Ishikawa (cell line): ENCODE measurements at regions not wholly inside any gene's neighbourhood (a gene's known extent, or its start where the extent isn't known, plus 50 kb on each side); places are given as distances from the start of the nearest gene placed in this dataset.

Source experiments
- CREB1 ChIP-seq: IDR thresholded peaks from 2 replicates; pipeline ENCODE4 v1.6.1; 2012; ENCODE audit warnings: low read depth
- EP300 ChIP-seq: IDR thresholded peaks from 2 replicates; pipeline ENCODE4 v1.6.1; 2012; ENCODE audit warnings: borderline replicate concordance
- FOXM1 ChIP-seq: IDR thresholded peaks from 2 replicates; pipeline ENCODE4 v1.6.1; 2012; ENCODE audit warnings: low read depth, borderline replicate concordance
- RAD21 ChIP-seq: IDR thresholded peaks from 2 replicates; pipeline ENCODE4 v1.6.1; 2012; ENCODE audit warnings: low read depth
- TAF1 ChIP-seq: IDR thresholded peaks from 2 replicates; pipeline ENCODE4 v1.6.1; 2012; ENCODE audit warnings: low read depth, mild to moderate bottlenecking
- TCF12 ChIP-seq: IDR thresholded peaks from 2 replicates; pipeline ENCODE4 v1.6.1; 2012; ENCODE audit warnings: low read depth
- TEAD4 ChIP-seq: IDR thresholded peaks from 2 replicates; pipeline ENCODE4 v1.6.1; 2012
- YY1 ChIP-seq: IDR thresholded peaks from 2 replicates; pipeline ENCODE4 v1.6.1; 2012; ENCODE audit warnings: low read depth
- ZBTB7A ChIP-seq: IDR thresholded peaks from 2 replicates; pipeline ENCODE4 v1.6.1; 2012; ENCODE audit warnings: low read depth
- TF ChIP-seq, protein P1 (sequence below): IDR thresholded peaks from 2 replicates; pipeline ENCODE4 v1.6.1; 2012; ENCODE audit warnings: low read depth, mild to moderate bottlenecking
- TF ChIP-seq, protein P2 (sequence below): IDR thresholded peaks from 2 replicates; pipeline ENCODE4 v1.6.1; 2012
- TF ChIP-seq, protein P3 (sequence below): IDR thresholded peaks from 2 replicates; pipeline ENCODE4 v1.6.1; 2012

- TF ChIP-seq FOXM1 = no peak
- no peak for TF ChIP-seq TEAD4
- TF ChIP-seq YY1 = no peak
- TF ChIP-seq EP300 = no peak
- no peak for TF ChIP-seq TAF1
- TF ChIP-seq, protein P1, sequence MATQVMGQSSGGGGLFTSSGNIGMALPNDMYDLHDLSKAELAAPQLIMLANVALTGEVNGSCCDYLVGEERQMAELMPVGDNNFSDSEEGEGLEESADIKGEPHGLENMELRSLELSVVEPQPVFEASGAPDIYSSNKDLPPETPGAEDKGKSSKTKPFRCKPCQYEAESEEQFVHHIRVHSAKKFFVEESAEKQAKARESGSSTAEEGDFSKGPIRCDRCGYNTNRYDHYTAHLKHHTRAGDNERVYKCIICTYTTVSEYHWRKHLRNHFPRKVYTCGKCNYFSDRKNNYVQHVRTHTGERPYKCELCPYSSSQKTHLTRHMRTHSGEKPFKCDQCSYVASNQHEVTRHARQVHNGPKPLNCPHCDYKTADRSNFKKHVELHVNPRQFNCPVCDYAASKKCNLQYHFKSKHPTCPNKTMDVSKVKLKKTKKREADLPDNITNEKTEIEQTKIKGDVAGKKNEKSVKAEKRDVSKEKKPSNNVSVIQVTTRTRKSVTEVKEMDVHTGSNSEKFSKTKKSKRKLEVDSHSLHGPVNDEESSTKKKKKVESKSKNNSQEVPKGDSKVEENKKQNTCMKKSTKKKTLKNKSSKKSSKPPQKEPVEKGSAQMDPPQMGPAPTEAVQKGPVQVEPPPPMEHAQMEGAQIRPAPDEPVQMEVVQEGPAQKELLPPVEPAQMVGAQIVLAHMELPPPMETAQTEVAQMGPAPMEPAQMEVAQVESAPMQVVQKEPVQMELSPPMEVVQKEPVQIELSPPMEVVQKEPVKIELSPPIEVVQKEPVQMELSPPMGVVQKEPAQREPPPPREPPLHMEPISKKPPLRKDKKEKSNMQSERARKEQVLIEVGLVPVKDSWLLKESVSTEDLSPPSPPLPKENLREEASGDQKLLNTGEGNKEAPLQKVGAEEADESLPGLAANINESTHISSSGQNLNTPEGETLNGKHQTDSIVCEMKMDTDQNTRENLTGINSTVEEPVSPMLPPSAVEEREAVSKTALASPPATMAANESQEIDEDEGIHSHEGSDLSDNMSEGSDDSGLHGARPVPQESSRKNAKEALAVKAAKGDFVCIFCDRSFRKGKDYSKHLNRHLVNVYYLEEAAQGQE = no peak
- no peak for TF ChIP-seq RAD21
- TF ChIP-seq, protein P2, sequence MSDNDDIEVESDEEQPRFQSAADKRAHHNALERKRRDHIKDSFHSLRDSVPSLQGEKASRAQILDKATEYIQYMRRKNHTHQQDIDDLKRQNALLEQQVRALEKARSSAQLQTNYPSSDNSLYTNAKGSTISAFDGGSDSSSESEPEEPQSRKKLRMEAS = no peak
- TF ChIP-seq TCF12 = no peak
- no peak for TF ChIP-seq CREB1
- no peak for TF ChIP-seq ZBTB7A
- TF ChIP-seq, protein P3, sequence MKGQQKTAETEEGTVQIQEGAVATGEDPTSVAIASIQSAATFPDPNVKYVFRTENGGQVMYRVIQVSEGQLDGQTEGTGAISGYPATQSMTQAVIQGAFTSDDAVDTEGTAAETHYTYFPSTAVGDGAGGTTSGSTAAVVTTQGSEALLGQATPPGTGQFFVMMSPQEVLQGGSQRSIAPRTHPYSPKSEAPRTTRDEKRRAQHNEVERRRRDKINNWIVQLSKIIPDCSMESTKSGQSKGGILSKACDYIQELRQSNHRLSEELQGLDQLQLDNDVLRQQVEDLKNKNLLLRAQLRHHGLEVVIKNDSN = no peak
Observed at GRCh38 chr18:57891707-57892391, 88.7 kb upstream of the ATP8B1 start.
